CD4-positive, CD25-positive, alpha-beta regulatory T cell (primary cell): ENCODE measurements at regions not wholly inside any gene's neighbourhood (a gene's known extent, or its start where the extent isn't known, plus 50 kb on each side); places are given as distances from the start of the nearest gene placed in this dataset.
"Not testable (repeated sequence)": the region's sequence is repeated elsewhere in the genome, so short reads cannot be mapped to it uniquely, and the experiment has no call there.

Source experiments
- ATAC-seq, 2 donors: fragments of 150-1000 bp; cut with Tn5 transposase; one replicate each; pipeline ENCODE4 v1.10.0; 2021; ENCODE audit warnings: low read depth in 2 of 2, moderate number of reproducible peaks in 2 of 2, moderate library complexity in 1 of 2
- DNase-seq, 3 donors: peaks; one replicate each; pipeline versions ENCODE4 v3.0.0 to v3.0.0-alpha.2; 2012 to 2022; ENCODE audit warnings: mixed read lengths in 1 of 3
- H3K27ac ChIP-seq: one replicate; pipeline ENCODE4 v1.7.0; 2013; ENCODE audit warnings: mild to moderate bottlenecking, low read length; ENCODE audit not compliant: insufficient read depth, poor library complexity, severe bottlenecking
- H3K27me3 ChIP-seq: one replicate; pipeline ENCODE4 v1.7.0; 2013; ENCODE audit warnings: low read length; ENCODE audit not compliant: control insufficient read depth, insufficient read depth
- H3K36me3 ChIP-seq: one replicate; pipeline ENCODE4 v1.7.0; 2013; ENCODE audit warnings: mild to moderate bottlenecking, low read length, moderate library complexity; ENCODE audit not compliant: control insufficient read depth, insufficient read depth
- H3K4me1 ChIP-seq: 2 replicates; pipeline ENCODE4 v1.7.0; 2013; ENCODE audit warnings: mild to moderate bottlenecking, low read length; ENCODE audit not compliant: insufficient read depth, control insufficient read depth, poor library complexity, severe bottlenecking
- H3K4me3 ChIP-seq: one replicate; pipeline ENCODE4 v1.7.0; 2013; ENCODE audit warnings: low read depth, mild to moderate bottlenecking, low read length, moderate library complexity
- H3K9me3 ChIP-seq, 2 experiments: 1 replicate in 1 of 2; 2 replicates in 1 of 2; pipeline ENCODE4 v1.7.0; 2013; ENCODE audit warnings: low read length in 2 of 2, mild to moderate bottlenecking in 1 of 2, moderate library complexity in 1 of 2; ENCODE audit not compliant: control insufficient read depth in 2 of 2
- H3K27ac Mint-ChIP-seq, 3 donors: one replicate each; pipeline ENCODE4 v1.8.0; 2020 to 2022; ENCODE audit warnings: mild to moderate bottlenecking in 3 of 3, mixed read lengths in 3 of 3, moderate library complexity in 2 of 3
- H3K27me3 Mint-ChIP-seq: one replicate; pipeline ENCODE4 v1.8.0; 2022; ENCODE audit warnings: mild to moderate bottlenecking, mixed read lengths
- H3K36me3 Mint-ChIP-seq: one replicate; pipeline ENCODE4 v1.8.0; 2020; ENCODE audit warnings: mixed read lengths
- H3K4me1 Mint-ChIP-seq, 4 donors: one replicate each; pipeline ENCODE4 v1.8.0; 2020 to 2022; ENCODE audit warnings: mixed read lengths in 4 of 4, mild to moderate bottlenecking in 1 of 4
- H3K4me3 Mint-ChIP-seq, 4 donors: one replicate each; pipeline ENCODE4 v1.8.0; 2020 to 2022; ENCODE audit warnings: mild to moderate bottlenecking in 4 of 4, mixed read lengths in 4 of 4, moderate library complexity in 3 of 4
- H3K9me3 Mint-ChIP-seq, 7 donors: one replicate each; pipeline ENCODE4 v1.8.0; 2020 to 2022; ENCODE audit warnings: mixed read lengths in 7 of 7, mild to moderate bottlenecking in 3 of 7, moderate library complexity in 2 of 7

DNA sequence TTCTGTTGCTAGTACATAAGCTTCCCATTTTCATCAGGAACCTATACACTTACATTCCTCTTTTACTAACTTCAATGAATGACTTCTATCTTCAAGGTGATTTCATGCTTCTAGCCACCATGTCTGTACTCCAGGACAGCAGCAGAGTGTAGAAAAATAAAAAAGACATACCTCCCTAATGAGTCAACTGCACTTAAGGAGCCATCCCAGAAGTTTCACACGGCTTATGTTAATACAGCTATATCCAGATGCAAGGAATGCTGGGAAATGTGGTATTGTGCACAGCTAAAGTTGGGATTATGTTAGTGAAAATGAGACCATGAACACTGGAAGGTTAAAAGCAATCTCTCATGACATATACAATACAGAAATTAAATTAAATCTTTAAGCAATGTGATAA is 174.4 kb upstream of the C1QTNF3 start:
- not testable (repeated sequence) for H3K9me3 ChIP-seq, H3K9me3 Mint-ChIP-seq, H3K27me3 ChIP-seq, H3K36me3 Mint-ChIP-seq, DNase-seq, H3K4me1 ChIP-seq, H3K36me3 ChIP-seq, H3K27ac Mint-ChIP-seq, H3K27me3 Mint-ChIP-seq, H3K4me1 Mint-ChIP-seq, ATAC-seq, H3K4me3 Mint-ChIP-seq, H3K27ac ChIP-seq, H3K4me3 ChIP-seq

GRCh38 chr5:34221329-34222073 is 178.5 kb upstream of the C1QTNF3 start:
- not testable (repeated sequence) for H3K36me3 Mint-ChIP-seq, H3K9me3 ChIP-seq, DNase-seq

DNA sequence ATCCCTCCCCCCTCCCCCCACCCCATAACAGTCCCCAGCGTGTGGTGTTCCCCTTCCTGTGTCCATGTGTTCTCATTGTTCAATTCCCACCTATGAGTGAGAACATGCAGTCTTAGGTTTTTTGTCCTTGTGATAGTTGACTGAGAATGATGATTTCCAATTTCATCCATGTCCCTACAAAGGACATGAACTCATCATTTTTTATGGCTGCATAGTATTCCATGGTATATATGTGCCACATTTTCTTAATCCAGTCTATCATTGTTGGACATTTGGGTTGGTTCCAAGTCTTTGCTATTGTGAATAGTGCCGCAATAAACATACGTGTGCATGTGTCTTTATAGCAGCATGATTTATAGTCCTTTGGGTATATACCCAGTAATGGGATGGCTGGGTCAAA is 180.1 kb upstream of the C1QTNF3 start:
- H3K27ac Mint-ChIP-seq, H3K36me3 ChIP-seq, H3K4me3 Mint-ChIP-seq, H3K4me1 ChIP-seq, H3K27ac ChIP-seq, H3K9me3 ChIP-seq, H3K9me3 Mint-ChIP-seq, H3K27me3 Mint-ChIP-seq, DNase-seq, H3K36me3 Mint-ChIP-seq, H3K4me3 ChIP-seq, H3K27me3 ChIP-seq, H3K4me1 Mint-ChIP-seq, ATAC-seq: not testable (repeated sequence)

More at GRCh38 chr5:34221329-34222073, 178.5 kb upstream of the C1QTNF3 start:
- H3K36me3 ChIP-seq, H3K4me3 ChIP-seq, H3K9me3 Mint-ChIP-seq, H3K27ac ChIP-seq, H3K4me1 Mint-ChIP-seq, H3K27me3 ChIP-seq, H3K4me1 ChIP-seq, ATAC-seq, H3K27ac Mint-ChIP-seq, H3K27me3 Mint-ChIP-seq, H3K4me3 Mint-ChIP-seq: not testable (repeated sequence)

- H3K36me3 Mint-ChIP-seq, H3K36me3 ChIP-seq, ATAC-seq, H3K27me3 Mint-ChIP-seq, H3K4me3 Mint-ChIP-seq, H3K4me1 Mint-ChIP-seq, H3K4me1 ChIP-seq, H3K9me3 Mint-ChIP-seq, H3K9me3 ChIP-seq, H3K27ac Mint-ChIP-seq, H3K4me3 ChIP-seq, DNase-seq, H3K27me3 ChIP-seq, H3K27ac ChIP-seq: not testable (repeated sequence)
Measured at GRCh38 chr5:34230402-34230801, 187.4 kb upstream of the C1QTNF3 start.

GRCh38 chr5:34243802-34244201 is 200.8 kb upstream of the C1QTNF3 start:
- not testable (repeated sequence) for H3K4me1 ChIP-seq, H3K27me3 ChIP-seq, H3K36me3 ChIP-seq, H3K9me3 ChIP-seq, ATAC-seq, DNase-seq, H3K27me3 Mint-ChIP-seq, H3K9me3 Mint-ChIP-seq, H3K36me3 Mint-ChIP-seq
- Histone ChIP-seq H3K27ac (peak overlapping the region; percentile 60), H3K4me3 (peak overlapping the region; percentile 57)
- H3K27ac Mint-ChIP-seq = peak overlapping the region in 2 of 3 donors; percentile 88 to 93
- H3K4me3 Mint-ChIP-seq = peak overlapping the region; percentile 90 to 95 (median 93)
- peaks cover 0 to 37% (median 5%) of the 10 kb centered on the region in 4 donors for H3K4me1 Mint-ChIP-seq

- not testable (repeated sequence) for H3K27me3 Mint-ChIP-seq
- H3K4me3 ChIP-seq = peak overlapping the region; percentile 57
- H3K4me1 Mint-ChIP-seq = peaks cover 0 to 37% (median 5%) of the 10 kb centered on the region in 4 donors
Measured at GRCh38 chr5:34244281-34245031, 201.4 kb upstream of the C1QTNF3 start.

GRCh38 chr5:34245032-34245394 is 202.0 kb upstream of the C1QTNF3 start:
- not testable (repeated sequence) for H3K9me3 ChIP-seq, H3K36me3 Mint-ChIP-seq, H3K9me3 Mint-ChIP-seq, H3K4me3 ChIP-seq, DNase-seq, H3K36me3 ChIP-seq, H3K27me3 Mint-ChIP-seq, H3K27me3 ChIP-seq, H3K4me1 ChIP-seq
- Mint-ChIP-seq H3K4me3 (peak overlapping the region in 2 of 4 donors; percentile 80 to 85), H3K27ac (peak overlapping the region in 1 of 3 donors; percentile 76), H3K4me1 (peaks cover 0 to 33% (median 4%) of the 10 kb centered on the region in 4 donors)
- peak overlapping the region; percentile 41 for H3K27ac ChIP-seq
- peak; percentile 87 to 89 for ATAC-seq

More at GRCh38 chr5:34244281-34245031, 201.4 kb upstream of the C1QTNF3 start:
- not testable (repeated sequence) for H3K27me3 ChIP-seq, H3K36me3 Mint-ChIP-seq, H3K36me3 ChIP-seq, H3K4me1 ChIP-seq, H3K9me3 ChIP-seq, H3K9me3 Mint-ChIP-seq
- peak overlapping the region; percentile 60 for H3K27ac ChIP-seq
- H3K27ac Mint-ChIP-seq = peak overlapping the region; percentile 86 to 93 (median 88)
- ATAC-seq = peak; percentile 89 to 93
- peak overlapping the region; percentile 90 to 95 (median 93) for H3K4me3 Mint-ChIP-seq
- peak; percentile 73 to 86 (median 73) for DNase-seq

DNA sequence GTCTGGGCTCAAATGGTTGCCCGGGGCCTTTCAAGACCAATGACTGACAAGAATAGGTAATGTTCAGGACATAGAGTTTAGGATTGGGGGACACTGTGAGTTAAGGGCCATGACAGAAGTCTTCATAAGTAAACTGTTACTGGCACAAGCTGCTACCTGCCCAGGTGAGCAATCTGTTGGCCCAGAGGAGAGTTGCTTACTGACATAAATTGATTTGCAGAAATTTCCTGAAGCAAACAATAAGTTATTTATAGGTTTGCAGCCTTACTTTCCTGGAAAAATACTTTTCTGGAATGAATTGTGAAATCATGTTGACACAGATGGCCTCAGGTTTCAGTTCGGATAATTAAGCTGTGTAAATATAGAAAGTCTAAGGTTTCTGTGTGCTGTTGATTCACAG is 202.8 kb upstream of the C1QTNF3 start:
- Histone ChIP-seq H3K4me3 (peak overlapping the region; percentile 64), H3K27ac (peak overlapping the region; percentile 60)
- ATAC-seq, H3K9me3 Mint-ChIP-seq, H3K36me3 Mint-ChIP-seq, DNase-seq, H3K9me3 ChIP-seq, H3K27me3 Mint-ChIP-seq, H3K4me1 ChIP-seq, H3K36me3 ChIP-seq, H3K27me3 ChIP-seq: not testable (repeated sequence)
- Mint-ChIP-seq H3K4me3 (peak overlapping the region; percentile 80 to 87 (median 83)), H3K4me1 (peaks cover 0 to 28% (median 4%) of the 10 kb centered on the region in 4 donors), H3K27ac (peak overlapping the region; percentile 76 to 93 (median 90))
